HepG2 (cell line): ENCODE measurements at regions not wholly inside any gene's neighbourhood (a gene's known extent, or its start where the extent isn't known, plus 50 kb on each side); places are given as distances from the start of the nearest gene placed in this dataset.

Source experiments
- ATAC-seq: fragments of 200-7000 bp; cut with Tn5 transposase; 3 replicates; pipeline ENCODE4 v1.9.1; 2020; ENCODE audit warnings: mild to moderate bottlenecking, moderate library complexity
- BruUV-seq: library from RNA; stranded (reverse); fragments of 400-500 nt; replicated peaks from 2 replicates; lab custom pipeline; 2021; lab: Mats Ljungman, UMichigan
- CTCF ChIA-PET: fragments of 300-600 bp; formaldehyde crosslinking; extraction: SDS; loops from one replicate; lab custom pipeline; 2021; ENCODE audit warnings: low total read pairs, inconsistent platforms, low intra/inter-chr PET ratio; lab: Yijun Ruan, JAX
- POLR2A ChIA-PET: fragments of 350-600 bp; sonication (Branson Sonifier 250); formaldehyde crosslinking; loops from one replicate; lab custom pipeline; 2020; ENCODE audit warnings: antibody characterized with exemption, inconsistent platforms; lab: Yijun Ruan, JAX
- DNase-seq: peaks from one replicate; pipeline ENCODE4 v3.0.0-alpha.2; 2015; ENCODE audit warnings: low spot score
- FAIRE-seq: peaks from 3 replicates; lab custom pipeline; 2011; peaks lifted over from hg19 to GRCh38; lab: Jason Lieb, UNC
- H2AFZ ChIP-seq: one replicate; pipeline ENCODE4 v1.6.1; 2011; ENCODE audit warnings: low read length, inconsistent platforms
- H3K27ac ChIP-seq: fragments of 300-600 bp; 3 replicates; pipeline ENCODE4 v1.8.0; 2011; ENCODE audit warnings: mixed run types, mild to moderate bottlenecking, mixed read lengths, low read length, inconsistent platforms; ENCODE audit not compliant: insufficient read depth; ENCODE audit errors: extremely low read length
- H3K27me3 ChIP-seq, 2 experiments: fragments of 200-600 bp in 1 of 2; 2 replicates in 1 of 2; 3 replicates in 1 of 2; pipeline versions ENCODE4 v1.6.0 to v1.8.0; 2011; ENCODE audit warnings: low read length in 2 of 2, mild to moderate bottlenecking in 2 of 2, moderate library complexity in 2 of 2, inconsistent platforms in 1 of 2; ENCODE audit not compliant: insufficient read depth in 2 of 2, control insufficient read depth in 1 of 2
- H3K36me3 ChIP-seq, 2 experiments: fragments of 200-600 bp in 1 of 2; replicated peaks in 1 of 2; 2 replicates in 1 of 2; 3 replicates in 1 of 2; pipeline versions ENCODE4 v1.5.1 to v1.8.0; 2011; ENCODE audit warnings: low read length in 2 of 2, inconsistent platforms in 1 of 2; ENCODE audit not compliant: insufficient read depth in 2 of 2, control insufficient read depth in 1 of 2
- H3K4me1 ChIP-seq: 2 replicates; pipeline ENCODE4 v1.5.1; 2012; ENCODE audit warnings: low read length, inconsistent platforms; ENCODE audit not compliant: insufficient read depth
- H3K4me2 ChIP-seq: 2 replicates; pipeline ENCODE4 v1.6.0; 2011; ENCODE audit warnings: low read depth, low read length, inconsistent platforms
- H3K4me3 ChIP-seq, 3 experiments: fragments of 200-600 bp in 1 of 3; sonication (generic), shearing (Covaris generic) in 1 of 3; replicated peaks in 1 of 3; 2 replicates each; pipeline ENCODE4 v1.5.1; 2011 to 2016; ENCODE audit warnings: low read length in 3 of 3, inconsistent platforms in 2 of 3, low read depth in 2 of 3, mild to moderate bottlenecking in 2 of 3, control low read depth in 1 of 3, mixed read lengths in 1 of 3; ENCODE audit not compliant: insufficient read depth in 1 of 3
- H3K79me2 ChIP-seq: one replicate; pipeline ENCODE4 v1.6.1; 2011; ENCODE audit warnings: low read length, inconsistent platforms; ENCODE audit not compliant: insufficient read depth
- H3K9ac ChIP-seq: 2 replicates; pipeline ENCODE4 v1.6.0; 2011; ENCODE audit warnings: mild to moderate bottlenecking, low read depth, low read length, inconsistent platforms; ENCODE audit not compliant: insufficient read depth
- H3K9me3 ChIP-seq: 2 replicates; pipeline ENCODE4 v1.5.1; 2012; ENCODE audit warnings: mild to moderate bottlenecking, low read length
- H4K20me1 ChIP-seq: 2 replicates; pipeline ENCODE4 v1.6.0; 2011; ENCODE audit warnings: inconsistent platforms, mild to moderate bottlenecking, low read length, moderate library complexity; ENCODE audit not compliant: insufficient read depth
- BCLAF1 ChIP-seq: fragments of 450-650 bp; IDR thresholded peaks from 2 replicates; pipeline ENCODE4 v1.6.1; 2017; ENCODE audit warnings: mild to moderate bottlenecking
- CEBPB ChIP-seq: IDR thresholded peaks from 2 replicates; pipeline ENCODE4 v1.6.1; 2011; ENCODE audit warnings: low read depth, low read length, improper control_type of control experiment, borderline replicate concordance
- ERF ChIP-seq: IDR thresholded peaks from 2 replicates; pipeline ENCODE4 v1.6.1; 2018; ENCODE audit warnings: missing biosample characterization, missing genetic modification reagents
- FOSL1 ChIP-seq: sonication (generic); formaldehyde crosslinking; IDR thresholded peaks from 2 replicates; pipeline ENCODE4 v1.9.0; 2021; ENCODE audit warnings: missing genetic modification reagents, borderline replicate concordance
- FOXP1 ChIP-seq, 2 experiments: fragments of 450-650 bp in 1 of 2; IDR thresholded peaks; 2 replicates each; pipeline ENCODE4 v1.6.1; 2017 to 2018; ENCODE audit warnings: antibody characterized with exemption in 1 of 2
- PHB2 ChIP-seq: fragments of 450-650 bp; IDR thresholded peaks from 2 replicates; pipeline ENCODE4 v1.6.1; 2018; ENCODE audit not compliant: partially characterized antibody
- PPARG ChIP-seq: conservative IDR thresholded peaks from 2 replicates; pipeline ENCODE4 v1.6.1; 2016; ENCODE audit warnings: missing biosample characterization, missing genetic modification reagents
- SP2 ChIP-seq: sonication (generic); formaldehyde crosslinking; IDR thresholded peaks from 2 replicates; pipeline ENCODE4 v1.5.1; 2020; ENCODE audit warnings: mild to moderate bottlenecking, missing genetic modification reagents
- YY1 ChIP-seq: IDR thresholded peaks from 2 replicates; pipeline ENCODE4 v1.6.1; 2011; ENCODE audit warnings: low read length, low read depth, moderate library complexity, mild to moderate bottlenecking; ENCODE audit not compliant: insufficient read depth, insufficient replicate concordance
- ZFX ChIP-seq: sonication (generic); formaldehyde crosslinking; IDR thresholded peaks from 2 replicates; pipeline ENCODE4 v1.4.0; 2020; ENCODE audit warnings: mild to moderate bottlenecking, low read depth, missing genetic modification reagents, moderate library complexity
- ZNF235 ChIP-seq: sonication (generic); formaldehyde crosslinking; IDR thresholded peaks from 2 replicates; pipeline ENCODE4 v1.8.1; 2023; ENCODE audit warnings: mild to moderate bottlenecking, missing genetic modification reagents, borderline replicate concordance
- ZNF263 ChIP-seq: sonication (generic); formaldehyde crosslinking; IDR thresholded peaks from 2 replicates; pipeline ENCODE4 v1.4.0; 2020; ENCODE audit warnings: missing genetic modification reagents
- ZNF44 ChIP-seq: sonication (generic); formaldehyde crosslinking; IDR thresholded peaks from 2 replicates; pipeline ENCODE4 v1.5.1; 2020; ENCODE audit warnings: mild to moderate bottlenecking, missing genetic modification reagents
- ZNF672 ChIP-seq: sonication (generic); formaldehyde crosslinking; IDR thresholded peaks from 2 replicates; pipeline ENCODE4 v1.8.1; 2022; ENCODE audit warnings: missing genetic modification reagents
- WGBS: methylation state at CpG from one replicate; pipeline ENCODE4 v1.1.6; 2017; ENCODE audit warnings: low lambda C conversion rate; 5-methylcytosine and 5-hydroxymethylcytosine counted together
- in situ Hi-C: cut with HindIII; loops from 2 replicates; pipeline ENCODE4 v1.10.0; 2017; ENCODE audit warnings: low pct_unique_long_range_greater_than_20kb; ENCODE audit not compliant: extremely low pct_ligation_motif_present
- intact Hi-C: fragments of 100-400 bp; cut with micrococcal nuclease; formaldehyde crosslinking; loops from one replicate; pipeline ENCODE4 v1.10.0; 2022; ENCODE audit not compliant: unreplicated experiment
- TF ChIP-seq, protein P1 (sequence below): sonication (generic); formaldehyde crosslinking; IDR thresholded peaks from 2 replicates; pipeline ENCODE4 v1.5.0; 2020; ENCODE audit warnings: mild to moderate bottlenecking, missing genetic modification reagents

GRCh38 chr13:61261746-61262472 is 153.7 kb downstream of the PCDH20 start:
- H3K4me3 ChIP-seq: no peak overlapping the region
- no peak for FAIRE-seq
- H3K36me3 ChIP-seq: no peaks in the 10 kb centered on the region
- no peak for TF ChIP-seq ERF
- no peak for TF ChIP-seq PHB2
- no peak for TF ChIP-seq SP2 (CRISPR knock-in tag)
- TF ChIP-seq FOXP1 (IDR thresholded peaks at IDR 0.05): no peak
- no peak for TF ChIP-seq FOXP1 (CRISPR knock-in tag; IDR thresholded peaks at IDR 0.05)
- no peak for TF ChIP-seq ZNF263 (CRISPR knock-in tag)
- TF ChIP-seq ZNF44 (CRISPR knock-in tag): no peak
- no peak for TF ChIP-seq ZNF235
- TF ChIP-seq CEBPB: no peak
- no peak for TF ChIP-seq PPARG (CRISPR knock-in tag)
- TF ChIP-seq FOSL1 (CRISPR knock-in tag): no peak
- H4K20me1 ChIP-seq: no peaks in the 10 kb centered on the region
- CTCF ChIA-PET: no interaction called here
- H3K4me1 ChIP-seq: no peaks in the 10 kb centered on the region
- no peak overlapping the region for H3K27ac ChIP-seq
- no peaks in the 10 kb centered on the region for H3K79me2 ChIP-seq
- intact Hi-C loops: no loop called here
- no peak overlapping the region for H3K4me2 ChIP-seq
- POLR2A ChIA-PET: no interaction called here
- no peaks in the 10 kb centered on the region for H3K9me3 ChIP-seq
- DNase-seq: no peak
- no peak for ATAC-seq
- WGBS: under 1% methylated on average over 4 of the region's 4 CpGs
- no TSS peak for BruUV-seq
- no peak overlapping the region for H2AFZ ChIP-seq
- in situ Hi-C loops: no loop called here
- H3K27me3 ChIP-seq: no peaks in the 10 kb centered on the region
- no peak overlapping the region for H3K9ac ChIP-seq

GRCh38 chr13:61258185-61258584 is 157.5 kb downstream of the PCDH20 start:
- ChIA-PET CTCF (no interaction called here), POLR2A (no interaction called here)
- no peaks in the 10 kb centered on the region for H3K4me1 ChIP-seq
- no TSS peak for BruUV-seq
- no peaks in the 10 kb centered on the region for H3K36me3 ChIP-seq
- no peak overlapping the region for H2AFZ ChIP-seq
- H3K4me3 ChIP-seq: no peak overlapping the region
- H3K27ac ChIP-seq: no peak overlapping the region
- FAIRE-seq: no peak
- no peaks in the 10 kb centered on the region; a peak in 1 of 5 replicates for H3K27me3 ChIP-seq
- H4K20me1 ChIP-seq: no peaks in the 10 kb centered on the region
- no peak overlapping the region for H3K9ac ChIP-seq
- no peak for DNase-seq
- intact Hi-C loops: loop anchor here (10.0 kb wide), 2 partner anchors 603 to 633 kb away; no protein-coding TSS in a partner anchor
- in situ Hi-C loops: loop anchor here (10.0 kb wide), 1 partner anchor 623 kb away; no protein-coding TSS in a partner anchor
- H3K9me3 ChIP-seq: no peaks in the 10 kb centered on the region
- no peak overlapping the region for H3K4me2 ChIP-seq
- H3K79me2 ChIP-seq: no peaks in the 10 kb centered on the region
- no peak for ATAC-seq
- TF ChIP-seq ZNF672: no peak
- TF ChIP-seq YY1: no peak
- TF ChIP-seq, protein P1, sequence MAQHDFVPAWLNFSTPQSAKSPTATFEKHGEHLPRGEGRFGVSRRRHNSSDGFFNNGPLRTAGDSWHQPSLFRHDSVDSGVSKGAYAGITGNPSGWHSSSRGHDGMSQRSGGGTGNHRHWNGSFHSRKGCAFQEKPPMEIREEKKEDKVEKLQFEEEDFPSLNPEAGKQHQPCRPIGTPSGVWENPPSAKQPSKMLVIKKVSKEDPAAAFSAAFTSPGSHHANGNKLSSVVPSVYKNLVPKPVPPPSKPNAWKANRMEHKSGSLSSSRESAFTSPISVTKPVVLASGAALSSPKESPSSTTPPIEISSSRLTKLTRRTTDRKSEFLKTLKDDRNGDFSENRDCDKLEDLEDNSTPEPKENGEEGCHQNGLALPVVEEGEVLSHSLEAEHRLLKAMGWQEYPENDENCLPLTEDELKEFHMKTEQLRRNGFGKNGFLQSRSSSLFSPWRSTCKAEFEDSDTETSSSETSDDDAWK (CRISPR knock-in tag): no peak
- no peak for TF ChIP-seq BCLAF1
- no peak for TF ChIP-seq ZFX (CRISPR knock-in tag)
